Mucosa of descending colon (tissue), 3 donors: ENCODE measurements at regions not wholly inside any gene's neighbourhood (a gene's known extent, or its start where the extent isn't known, plus 50 kb on each side); places are given as distances from the start of the nearest gene placed in this dataset.

Experiments
- ATAC-seq: fragments of 200-7000 bp; cut with Tn5 transposase; one replicate; pipeline ENCODE4 v1.9.1; 2020; ENCODE audit warnings: mild to moderate bottlenecking, moderate library complexity
- DNase-seq, 3 donors: peaks; one replicate each; pipeline ENCODE4 v3.0.0-alpha.2; 2020
- H3K36me3 ChIP-seq: fragments of 200-600 bp; one replicate; pipeline ENCODE4 v1.8.0; 2021; ENCODE audit warnings: low read depth, mild to moderate bottlenecking
- H3K4me1 ChIP-seq: fragments of 200-600 bp; one replicate; pipeline ENCODE4 v1.8.0; 2021; ENCODE audit warnings: low read depth, mild to moderate bottlenecking
- H3K4me3 ChIP-seq: fragments of 200-600 bp; one replicate; pipeline ENCODE4 v1.8.0; 2021; ENCODE audit warnings: mild to moderate bottlenecking
- H3K9me3 ChIP-seq: fragments of 200-600 bp; one replicate; pipeline ENCODE4 v1.8.0; 2021; ENCODE audit warnings: mild to moderate bottlenecking
- intact Hi-C, 2 donors: fragments of 100-400 bp; cut with DNase I in 1 of 2; cut with micrococcal nuclease in 1 of 2; formaldehyde crosslinking; loops; one replicate each; pipeline versions ENCODE4 v1.11.0 to v1.11.1; 2022; cut with DNase I, micrococcal nuclease
- TF ChIP-seq, protein P1 (sequence below): fragments of 200-600 bp; IDR thresholded peaks from one replicate; pipeline ENCODE4 v1.8.0; 2022; ENCODE audit warnings: antibody characterized with exemption, mild to moderate bottlenecking
- donor health status: DM: no; HTN: no; CAD: no; lungs with moderate emphysema.
- donor health status: DM: no; HTN: no; CAD: no.
- donor health status: DM: no; HTN: yes; CAD: no.

DNA sequence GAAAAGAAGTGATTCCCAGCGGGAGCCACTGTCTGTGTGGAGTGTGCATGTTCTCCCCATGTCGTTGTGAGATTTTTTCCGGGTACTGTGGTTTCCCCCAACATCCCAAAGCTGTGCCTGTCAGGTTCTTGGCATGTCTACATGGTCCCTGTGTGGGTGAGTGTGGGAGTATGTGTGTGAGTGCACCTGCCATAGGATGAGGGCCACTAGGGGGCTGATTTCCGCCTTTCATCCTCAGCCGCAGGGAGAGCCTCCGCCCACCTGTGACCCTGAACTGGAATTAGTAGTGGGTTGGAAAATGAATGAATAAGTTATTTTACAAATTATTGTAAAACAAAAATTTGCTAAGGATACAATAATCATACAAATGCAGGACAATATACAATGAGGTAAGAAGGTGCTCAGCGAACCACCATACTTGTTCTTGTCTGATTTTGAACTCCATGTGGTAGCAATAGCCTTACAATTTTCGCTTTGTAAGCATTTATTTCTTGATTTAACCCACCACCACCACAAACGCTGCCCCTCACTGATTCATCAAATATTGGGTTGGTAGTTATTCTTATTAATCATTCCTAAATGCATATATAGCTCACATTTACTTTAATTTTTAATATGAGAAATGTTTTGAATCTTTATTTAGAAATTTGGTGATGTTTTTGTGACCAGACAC is 641.2 kb upstream of the VSTM2A start:
- ATAC-seq: no peak
- H3K4me1 ChIP-seq: no peaks in the 10 kb centered on the region
- intact Hi-C loops: no loop called here
- H3K4me3 ChIP-seq: no peak overlapping the region
- DNase-seq: no peak
- TF ChIP-seq, protein P1, sequence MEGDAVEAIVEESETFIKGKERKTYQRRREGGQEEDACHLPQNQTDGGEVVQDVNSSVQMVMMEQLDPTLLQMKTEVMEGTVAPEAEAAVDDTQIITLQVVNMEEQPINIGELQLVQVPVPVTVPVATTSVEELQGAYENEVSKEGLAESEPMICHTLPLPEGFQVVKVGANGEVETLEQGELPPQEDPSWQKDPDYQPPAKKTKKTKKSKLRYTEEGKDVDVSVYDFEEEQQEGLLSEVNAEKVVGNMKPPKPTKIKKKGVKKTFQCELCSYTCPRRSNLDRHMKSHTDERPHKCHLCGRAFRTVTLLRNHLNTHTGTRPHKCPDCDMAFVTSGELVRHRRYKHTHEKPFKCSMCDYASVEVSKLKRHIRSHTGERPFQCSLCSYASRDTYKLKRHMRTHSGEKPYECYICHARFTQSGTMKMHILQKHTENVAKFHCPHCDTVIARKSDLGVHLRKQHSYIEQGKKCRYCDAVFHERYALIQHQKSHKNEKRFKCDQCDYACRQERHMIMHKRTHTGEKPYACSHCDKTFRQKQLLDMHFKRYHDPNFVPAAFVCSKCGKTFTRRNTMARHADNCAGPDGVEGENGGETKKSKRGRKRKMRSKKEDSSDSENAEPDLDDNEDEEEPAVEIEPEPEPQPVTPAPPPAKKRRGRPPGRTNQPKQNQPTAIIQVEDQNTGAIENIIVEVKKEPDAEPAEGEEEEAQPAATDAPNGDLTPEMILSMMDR: no peak
- no peaks in the 10 kb centered on the region for H3K9me3 ChIP-seq
- no peaks in the 10 kb centered on the region for H3K36me3 ChIP-seq

DNA sequence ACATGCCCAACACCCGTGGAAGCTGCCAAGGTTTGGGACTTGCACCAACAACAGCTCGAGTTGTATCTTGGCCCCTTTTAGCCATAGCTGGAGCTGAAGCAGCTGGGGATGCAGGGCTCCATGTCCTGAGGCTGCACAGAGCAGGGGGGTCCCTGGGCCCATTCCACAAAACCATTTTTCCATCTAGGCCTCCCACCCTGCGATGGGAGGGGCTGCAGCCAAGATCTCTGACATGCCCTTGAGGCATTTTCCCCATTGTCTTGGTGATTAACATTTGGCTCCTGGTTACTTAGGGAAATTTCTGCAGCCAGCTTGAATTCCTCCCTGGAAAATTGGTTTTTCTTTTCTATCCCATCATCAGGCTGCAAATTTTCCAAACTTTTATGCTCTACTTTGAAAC is 637.8 kb upstream of the VSTM2A start:
- Histone ChIP-seq H3K4me3 (no peak overlapping the region), H3K9me3 (peaks cover 7% of the 10 kb centered on the region), H3K36me3 (no peaks in the 10 kb centered on the region), H3K4me1 (no peaks in the 10 kb centered on the region)
- intact Hi-C loops: no loop called here
- ATAC-seq (no peak), DNase-seq (no peak)
- TF ChIP-seq, protein P1: no peak

DNA sequence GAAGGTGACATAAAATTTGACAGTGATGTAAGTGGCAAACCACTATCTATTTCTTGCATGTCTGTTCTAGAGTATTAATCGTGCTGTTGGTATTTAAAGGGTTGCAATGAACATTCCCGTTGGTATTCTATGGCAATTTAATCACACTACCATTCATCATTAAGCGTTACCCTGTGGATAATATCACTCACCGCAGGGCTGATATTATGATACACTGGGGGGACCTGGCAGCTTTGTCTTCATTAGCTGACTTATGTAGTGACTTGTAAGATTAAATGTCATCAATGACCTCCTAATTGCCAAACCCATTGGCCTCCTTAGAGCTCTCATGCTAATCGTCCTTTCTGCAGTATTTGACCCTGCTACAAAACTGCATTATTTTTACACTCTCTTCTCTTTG is 624.5 kb upstream of the VSTM2A start:
- Histone ChIP-seq H3K4me1 (no peaks in the 10 kb centered on the region), H3K4me3 (no peak overlapping the region), H3K36me3 (no peaks in the 10 kb centered on the region), H3K9me3 (peaks cover 10% of the 10 kb centered on the region)
- DNase-seq (no peak), ATAC-seq (no peak)
- TF ChIP-seq, protein P1: no peak
- intact Hi-C loops: no loop called here

DNA sequence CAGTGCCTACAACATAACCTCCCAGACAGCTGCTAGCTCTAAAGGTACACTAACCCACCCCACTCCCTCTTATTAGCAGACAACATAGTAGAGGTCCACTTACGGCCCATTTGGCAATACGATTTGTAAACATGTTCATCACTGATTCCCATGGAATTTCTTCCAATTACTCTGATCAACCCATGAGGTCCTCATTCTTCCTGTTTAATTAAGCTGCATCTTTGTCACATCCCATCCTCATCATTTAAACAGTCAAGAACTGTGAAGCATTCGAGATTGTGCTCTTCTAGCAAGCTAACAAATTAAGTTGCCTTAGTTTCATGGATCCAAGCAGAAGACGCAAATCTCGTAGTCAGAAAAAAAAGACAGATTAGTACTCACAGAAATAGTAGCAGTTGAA is 622.2 kb upstream of the VSTM2A start:
- TF ChIP-seq, protein P1: no peak
- Histone ChIP-seq H3K36me3 (no peaks in the 10 kb centered on the region), H3K4me1 (no peaks in the 10 kb centered on the region), H3K4me3 (no peak overlapping the region), H3K9me3 (peaks cover 10% of the 10 kb centered on the region)
- no peak for DNase-seq
- no peak for ATAC-seq
- intact Hi-C loops: no loop called here

DNA sequence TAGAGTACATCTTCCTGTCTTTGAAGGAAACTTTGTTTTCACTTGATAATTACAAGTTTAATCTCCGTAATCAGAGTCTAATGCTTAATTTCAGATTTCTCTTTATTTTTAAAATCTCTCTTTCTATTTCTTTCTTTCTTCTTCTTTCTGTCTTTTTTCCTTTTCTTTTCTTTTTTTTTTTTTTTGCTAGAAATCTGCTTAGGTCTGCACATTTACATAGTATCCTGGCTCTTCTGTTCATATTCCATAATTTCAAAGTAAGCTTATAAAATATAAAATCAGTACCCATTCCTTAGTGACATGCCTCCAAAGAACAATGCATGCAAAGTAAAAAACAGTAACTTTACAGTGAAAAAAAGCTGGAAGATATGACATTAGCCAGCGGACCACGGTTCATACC is 601.7 kb upstream of the VSTM2A start:
- H3K4me3 ChIP-seq: no peak overlapping the region
- TF ChIP-seq, protein P1: no peak
- ATAC-seq: no peak
- no peaks in the 10 kb centered on the region for H3K4me1 ChIP-seq
- H3K36me3 ChIP-seq: no peaks in the 10 kb centered on the region
- intact Hi-C loops: no loop called here
- no peaks in the 10 kb centered on the region for H3K9me3 ChIP-seq
- DNase-seq: no peak

DNA sequence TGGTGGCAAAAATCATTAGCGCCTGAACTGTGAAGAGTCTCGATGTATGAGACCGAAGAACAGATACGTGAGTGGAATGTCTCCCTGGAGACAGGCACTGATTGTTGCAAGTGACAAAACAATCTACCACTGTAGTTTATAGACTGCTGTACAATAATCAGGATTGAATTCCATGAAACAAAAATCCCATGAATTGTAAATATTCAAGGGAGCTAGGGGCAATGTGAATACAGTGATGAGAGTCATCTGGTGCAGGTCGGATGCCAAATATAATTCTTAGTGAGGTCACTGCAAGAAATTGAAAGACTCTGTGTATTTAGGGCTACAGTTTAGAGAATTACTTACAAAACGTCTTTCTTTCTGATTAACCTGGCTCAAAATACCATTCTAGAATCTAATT is 594.4 kb upstream of the VSTM2A start:
- H3K4me3 ChIP-seq: no peak overlapping the region
- DNase-seq: no peak
- H3K9me3 ChIP-seq: no peaks in the 10 kb centered on the region
- ATAC-seq: no peak
- H3K36me3 ChIP-seq: no peaks in the 10 kb centered on the region
- TF ChIP-seq, protein P1: no peak
- intact Hi-C loops: no loop called here
- H3K4me1 ChIP-seq: no peaks in the 10 kb centered on the region
